Non-pigmented ciliary epithelial cell (primary cell): ENCODE measurements at regions not wholly inside any gene's neighbourhood (a gene's known extent, or its start where the extent isn't known, plus 50 kb on each side); places are given as distances from the start of the nearest gene placed in this dataset.

ENCODE experiments used
- DNase-seq: peaks from one replicate; pipeline ENCODE4 v3.0.0-alpha.2; 2010; ENCODE audit warnings: low read depth

GRCh38 chr9:134585746-134586706 is 55.6 kb upstream of the COL5A1 start:
- DNase-seq: no peak

- no peak for DNase-seq
Measured at GRCh38 chr9:134589748-134590147, 51.9 kb upstream of the COL5A1 start.

GRCh38 chr9:134590240-134591081 is 51.1 kb upstream of the COL5A1 start:
- DNase-seq: no peak

GRCh38 chr9:134591082-134591571 is 50.5 kb upstream of the COL5A1 start:
- DNase-seq: no peak

GRCh38 chr9:134591573-134591981 is 50.0 kb upstream of the COL5A1 start:
- DNase-seq: no peak
